H9 (cell line): ENCODE measurements at regions not wholly inside any gene's neighbourhood (a gene's known extent, or its start where the extent isn't known, plus 50 kb on each side); places are given as distances from the start of the nearest gene placed in this dataset.

Experiments
- DNase-seq: peaks from one replicate; pipeline ENCODE4 v3.0.0-alpha.2; 2017
- H2AFZ ChIP-seq: one replicate; pipeline ENCODE4 v1.6.1; 2013; ENCODE audit warnings: mild to moderate bottlenecking, low read length, control low read depth, moderate library complexity
- H2AK5ac ChIP-seq: 2 replicates; pipeline ENCODE4 v1.6.1; 2013; ENCODE audit warnings: low read length, control low read depth, mixed read lengths; ENCODE audit not compliant: insufficient read length
- H2BK120ac ChIP-seq: one replicate; pipeline ENCODE4 v1.6.1; 2013; ENCODE audit warnings: low read depth, mild to moderate bottlenecking, low read length, control low read depth, inconsistent platforms; ENCODE audit not compliant: poor library complexity, severe bottlenecking
- H2BK12ac ChIP-seq: 2 replicates; pipeline ENCODE4 v1.6.1; 2013; ENCODE audit warnings: low read length, control low read depth, mixed read lengths, low read depth; ENCODE audit not compliant: insufficient read length
- H2BK15ac ChIP-seq: 2 replicates; pipeline ENCODE4 v1.6.1; 2013; ENCODE audit warnings: low read depth, low read length, control low read depth
- H2BK20ac ChIP-seq: one replicate; pipeline ENCODE4 v1.6.1; 2013; ENCODE audit warnings: low read depth, mild to moderate bottlenecking, low read length, control low read depth, inconsistent platforms; ENCODE audit not compliant: poor library complexity, severe bottlenecking
- H2BK5ac ChIP-seq: 2 replicates; pipeline ENCODE4 v1.6.1; 2013; ENCODE audit warnings: low read length, control low read depth, mixed read lengths; ENCODE audit not compliant: insufficient read length
- H3K14ac ChIP-seq: 2 replicates; pipeline ENCODE4 v1.6.1; 2013; ENCODE audit warnings: low read length, control low read depth; ENCODE audit not compliant: insufficient read depth
- H3K18ac ChIP-seq: 2 replicates; pipeline ENCODE4 v1.6.1; 2013; ENCODE audit warnings: low read depth, mild to moderate bottlenecking, mixed read lengths, low read length, control low read depth; ENCODE audit not compliant: insufficient read length
- H3K23ac ChIP-seq: 2 replicates; pipeline ENCODE4 v1.6.1; 2013; ENCODE audit warnings: low read length, control low read depth, mixed read lengths, low read depth; ENCODE audit not compliant: insufficient read length
- H3K23me2 ChIP-seq: 2 replicates; pipeline ENCODE4 v1.6.1; 2013; ENCODE audit warnings: low read depth, mild to moderate bottlenecking, mixed read lengths, low read length, control low read depth; ENCODE audit not compliant: insufficient read length, poor library complexity, severe bottlenecking
- H3K27ac ChIP-seq: 2 replicates; pipeline ENCODE4 v1.5.1; 2013; ENCODE audit warnings: low read length, control low read depth, mixed read lengths, low read depth; ENCODE audit not compliant: insufficient read length
- H3K27me3 ChIP-seq: 2 replicates; pipeline ENCODE4 v1.6.1; 2013; ENCODE audit warnings: low read length, control low read depth, inconsistent platforms; ENCODE audit not compliant: insufficient read depth
- H3K4ac ChIP-seq: 2 replicates; pipeline ENCODE4 v1.6.1; 2013; ENCODE audit warnings: low read depth, mild to moderate bottlenecking, control low read depth, inconsistent platforms, low read length, moderate library complexity
- H3K4me1 ChIP-seq: 2 replicates; pipeline ENCODE4 v1.6.1; 2013; ENCODE audit warnings: low read length, control low read depth, inconsistent platforms; ENCODE audit not compliant: insufficient read depth
- H3K4me2 ChIP-seq: 2 replicates; pipeline ENCODE4 v1.6.1; 2013; ENCODE audit warnings: low read length, control low read depth, mixed read lengths; ENCODE audit not compliant: insufficient read length, insufficient read depth
- H3K56ac ChIP-seq: 2 replicates; pipeline ENCODE4 v1.6.1; 2013; ENCODE audit warnings: low read depth, mild to moderate bottlenecking, mixed read lengths, low read length, control low read depth; ENCODE audit not compliant: insufficient read length
- H3K79me1 ChIP-seq: 2 replicates; pipeline ENCODE4 v1.6.1; 2013; ENCODE audit warnings: low read depth, mild to moderate bottlenecking, moderate library complexity, low read length, control low read depth, inconsistent platforms; ENCODE audit not compliant: insufficient read depth, poor library complexity, severe bottlenecking
- H3K79me2 ChIP-seq: 2 replicates; pipeline ENCODE4 v1.6.1; 2013; ENCODE audit warnings: low read length, control low read depth, inconsistent platforms; ENCODE audit not compliant: insufficient read depth
- H3K9ac ChIP-seq: 2 replicates; pipeline ENCODE4 v1.6.1; 2013; ENCODE audit warnings: low read length, control low read depth, mixed read lengths; ENCODE audit not compliant: insufficient read length; ENCODE audit errors: extremely low read depth
- H3K9me3 ChIP-seq: one replicate; pipeline ENCODE4 v1.6.1; 2013; ENCODE audit warnings: low read depth, low read length, inconsistent platforms; ENCODE audit not compliant: control insufficient read depth
- H3T11ph ChIP-seq: one replicate; pipeline ENCODE4 v1.6.1; 2013; ENCODE audit warnings: mild to moderate bottlenecking, low read length, control low read depth, inconsistent platforms
- H4K20me1 ChIP-seq: one replicate; pipeline ENCODE4 v1.6.1; 2013; ENCODE audit not compliant: control insufficient read depth, insufficient read length, insufficient read depth
- H4K5ac ChIP-seq: 2 replicates; pipeline ENCODE4 v1.6.1; 2013; ENCODE audit warnings: low read depth, mild to moderate bottlenecking, mixed read lengths, low read length, control low read depth; ENCODE audit not compliant: insufficient read length
- H4K8ac ChIP-seq: replicated peaks from 2 replicates; pipeline ENCODE4 v1.6.1; 2013; ENCODE audit warnings: low read length, control low read depth, mixed read lengths, low read depth; ENCODE audit not compliant: insufficient read length
- H4K91ac ChIP-seq: 2 replicates; pipeline ENCODE4 v1.6.1; 2013; ENCODE audit warnings: low read depth, mild to moderate bottlenecking, moderate library complexity, mixed read lengths, low read length, control low read depth; ENCODE audit not compliant: insufficient read length
- H3K27ac Mint-ChIP-seq, 3 experiments: 2 replicates in 2 of 3; 3 replicates in 1 of 3; pipeline ENCODE4 v1.8.0; 2020 to 2021; ENCODE audit warnings: mixed read lengths in 3 of 3, mild to moderate bottlenecking in 1 of 3, moderate library complexity in 1 of 3
- H3K27me3 Mint-ChIP-seq: 2 replicates; pipeline ENCODE4 v1.8.0; 2021; ENCODE audit warnings: low read depth, mild to moderate bottlenecking, moderate library complexity, mixed read lengths
- H3K36me3 Mint-ChIP-seq, 3 experiments: 2 replicates in 2 of 3; 3 replicates in 1 of 3; pipeline ENCODE4 v1.8.0; 2020 to 2021; ENCODE audit warnings: low read depth in 3 of 3, mixed read lengths in 3 of 3; ENCODE audit not compliant: insufficient read depth in 1 of 3
- H3K4me1 Mint-ChIP-seq, 2 experiments: 2 replicates each; pipeline ENCODE4 v1.8.0; 2020; ENCODE audit warnings: mixed read lengths in 2 of 2
- H3K4me3 Mint-ChIP-seq, 2 experiments: 2 replicates in 1 of 2; 3 replicates in 1 of 2; pipeline ENCODE4 v1.8.0; 2020 to 2021; ENCODE audit warnings: mild to moderate bottlenecking in 2 of 2, mixed read lengths in 2 of 2, moderate library complexity in 1 of 2
- H3K9me3 Mint-ChIP-seq, 2 experiments: 2 replicates in 1 of 2; 3 replicates in 1 of 2; pipeline ENCODE4 v1.8.0; 2020; ENCODE audit warnings: mild to moderate bottlenecking in 2 of 2, mixed read lengths in 2 of 2, moderate library complexity in 1 of 2
- CTCF ChIP-seq: fragments of 200-600 bp; sonication (generic); conservative IDR thresholded peaks from 3 replicates; pipeline ENCODE4 v1.8.0; 2021; ENCODE audit warnings: antibody characterized with exemption, mild to moderate bottlenecking
- WGBS: extraction: QIAGEN DNeasy Blood & Tissue Kit; methylation state at CpG from one replicate; pipeline ENCODE4 v1.1.7; 2013; ENCODE audit warnings: missing lambda C conversion rate, low lambda C conversion rate, mixed read lengths; ENCODE audit not compliant: insufficient read length; ENCODE audit errors: extremely low coverage; 5-methylcytosine and 5-hydroxymethylcytosine counted together

GRCh38 chr15:25185156-25185710 lies 230.4 kb downstream of the SNRPN start:
- Histone ChIP-seq H3K27ac (no peak overlapping the region), H3K9me3 (peaks cover 38% of the 10 kb centered on the region), H2BK20ac (no peak overlapping the region), H2BK120ac (no peak overlapping the region), H4K20me1 (no peaks in the 10 kb centered on the region), H3K79me2 (no peaks in the 10 kb centered on the region), H3K18ac (no peak overlapping the region), H2BK15ac (no peak overlapping the region), H2AFZ (no peak overlapping the region), H2BK5ac (no peak overlapping the region), H4K91ac (no peak overlapping the region), H3K56ac (no peak overlapping the region), H3K27me3 (no peaks in the 10 kb centered on the region), H3K23me2 (no peaks in the 10 kb centered on the region), H2AK5ac (no peak overlapping the region), H2BK12ac (no peak overlapping the region), H3T11ph (no peak overlapping the region), H3K4ac (no peak overlapping the region), H3K9ac (no peak overlapping the region), H3K79me1 (no peaks in the 10 kb centered on the region), H3K4me2 (no peak overlapping the region), H3K14ac (no peak overlapping the region), H3K4me1 (no peaks in the 10 kb centered on the region), H3K23ac (no peak overlapping the region), H4K8ac (no peak overlapping the region), H4K5ac (no peak overlapping the region)
- TF ChIP-seq CTCF = no peak
- no peak for DNase-seq
- no peaks in the 10 kb centered on the region for H3K4me1 Mint-ChIP-seq
- H3K27me3 Mint-ChIP-seq = peaks cover 2% of the 10 kb centered on the region; the same call in 1 of the 2 replicates
- H3K27ac Mint-ChIP-seq = no peak overlapping the region; a peak in 1 of 7 replicates
- no peak overlapping the region for H3K4me3 Mint-ChIP-seq
- peaks cover 4 to 8% (median 4%) of the 10 kb centered on the region in 3 experiments; a peak in 6 of 7 replicates for H3K36me3 Mint-ChIP-seq
- H3K9me3 Mint-ChIP-seq = peaks cover 82% of the 10 kb centered on the region in 2 experiments
- WGBS = no CpG with 5 or more reads among the region's 15 CpGs
